Fibroblast of skin of left quadriceps (primary cell): ENCODE measurements at regions not wholly inside any gene's neighbourhood (a gene's known extent, or its start where the extent isn't known, plus 50 kb on each side); places are given as distances from the start of the nearest gene placed in this dataset.

ENCODE experiments used
- DNase-seq, 2 experiments: peaks; one replicate each; pipeline ENCODE4 v3.0.0-alpha.2; 2013; ENCODE audit warnings: low read depth in 2 of 2

DNA sequence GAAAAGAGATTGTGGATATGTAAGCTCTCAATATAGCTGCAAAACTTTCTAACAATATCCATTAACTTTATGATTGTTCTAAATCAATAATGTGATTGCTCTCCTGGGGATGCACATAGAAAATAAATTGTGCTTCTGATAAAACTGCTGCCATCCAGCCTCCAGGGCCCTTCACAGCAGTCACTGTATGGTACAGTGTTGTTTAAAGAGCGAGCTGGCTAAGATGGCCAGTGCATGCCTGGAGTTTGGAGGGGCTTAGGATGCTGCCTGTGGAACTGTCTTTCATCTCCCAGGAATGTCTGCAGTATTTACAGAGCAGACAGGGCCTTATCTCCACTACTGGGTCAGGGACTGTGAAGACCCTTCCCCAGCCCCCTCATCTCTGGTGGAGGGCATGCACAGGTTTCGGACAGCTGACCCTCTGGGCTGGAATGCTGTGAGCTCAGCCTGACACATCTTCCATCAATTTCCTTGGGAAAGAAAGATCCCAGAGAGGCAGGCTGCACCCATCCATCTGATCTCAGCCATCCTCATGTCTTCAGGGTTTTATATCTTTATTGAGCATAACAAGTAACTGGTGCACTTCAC lies 137.0 kb downstream of the PLPP3 start:
- DNase-seq: no peak

- no peak for DNase-seq
These were observed 137.8 kb downstream of the PLPP3 start for GRCh38 chr1:56441601-56442000.

GRCh38 chr1:56439610-56440264 lies 139.6 kb downstream of the PLPP3 start:
- no peak for DNase-seq

GRCh38 chr1:56438901-56439551 lies 140.3 kb downstream of the PLPP3 start:
- DNase-seq: no peak

DNA sequence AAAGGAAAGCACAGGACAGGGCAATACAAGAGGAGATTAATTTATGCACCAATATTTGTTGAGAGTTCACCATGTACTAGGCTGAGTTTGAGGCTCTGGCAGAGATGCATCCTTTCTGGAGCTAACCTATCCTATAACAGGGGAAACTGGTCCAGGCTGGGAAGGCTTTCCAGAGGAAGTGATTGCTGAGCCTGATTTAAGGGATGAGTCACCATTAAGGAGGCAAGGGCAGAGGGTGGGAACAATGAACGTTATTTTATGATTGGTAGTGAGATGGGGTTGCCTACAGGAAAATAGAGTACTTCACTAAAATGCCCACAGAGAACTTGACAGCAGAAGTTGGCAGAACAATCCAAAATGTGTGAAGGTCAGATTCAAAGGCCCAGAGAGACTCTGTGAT lies 141.4 kb downstream of the PLPP3 start:
- no peak for DNase-seq

DNA sequence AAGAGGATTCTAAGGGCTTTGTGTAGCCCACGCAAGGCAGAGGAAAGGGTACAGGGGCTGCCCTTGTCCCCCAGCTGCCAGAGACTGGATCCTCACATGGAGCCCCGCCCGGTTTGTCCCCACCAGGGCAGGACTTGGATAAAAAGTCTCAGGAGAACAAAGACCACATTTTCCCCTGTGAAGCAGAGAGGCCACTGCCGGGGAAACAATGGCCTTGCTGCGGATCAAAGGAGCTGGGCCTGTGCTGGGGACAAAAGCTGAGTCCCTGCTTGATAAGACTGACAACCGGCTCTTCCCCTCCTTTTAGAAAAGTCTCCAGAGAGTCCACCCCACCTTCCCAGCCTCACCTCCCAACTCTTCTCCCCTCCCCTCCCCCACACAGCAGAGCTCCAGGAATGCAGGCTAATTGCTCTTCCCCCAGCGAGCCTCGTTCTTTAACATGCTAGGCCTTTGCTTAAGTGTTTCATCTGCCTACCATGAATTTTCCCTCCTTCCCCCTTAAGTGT lies 142.4 kb downstream of the PLPP3 start:
- no peak for DNase-seq

DNA sequence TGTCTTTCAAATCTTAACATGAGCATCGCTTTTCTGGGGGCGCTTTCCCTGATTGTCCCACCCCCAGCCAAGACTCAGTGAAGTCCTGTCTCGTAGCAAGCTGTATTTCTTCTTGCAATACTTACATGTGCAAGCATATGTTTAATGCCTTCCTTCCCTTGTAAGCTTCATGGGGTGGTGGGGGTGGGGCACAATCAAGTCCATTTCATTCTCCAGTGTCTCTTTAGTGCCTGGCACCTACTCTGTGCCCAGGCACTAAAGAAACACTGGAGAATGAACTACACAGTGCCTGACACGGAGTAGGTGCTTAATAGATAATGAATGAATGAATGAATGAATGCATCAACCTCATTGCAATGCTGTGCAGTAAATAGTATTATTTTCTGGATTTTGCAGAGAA lies 143.1 kb downstream of the PLPP3 start:
- no peak for DNase-seq

- DNase-seq: no peak
These were observed 143.7 kb downstream of the PLPP3 start for GRCh38 chr1:56435434-56436262.

DNA sequence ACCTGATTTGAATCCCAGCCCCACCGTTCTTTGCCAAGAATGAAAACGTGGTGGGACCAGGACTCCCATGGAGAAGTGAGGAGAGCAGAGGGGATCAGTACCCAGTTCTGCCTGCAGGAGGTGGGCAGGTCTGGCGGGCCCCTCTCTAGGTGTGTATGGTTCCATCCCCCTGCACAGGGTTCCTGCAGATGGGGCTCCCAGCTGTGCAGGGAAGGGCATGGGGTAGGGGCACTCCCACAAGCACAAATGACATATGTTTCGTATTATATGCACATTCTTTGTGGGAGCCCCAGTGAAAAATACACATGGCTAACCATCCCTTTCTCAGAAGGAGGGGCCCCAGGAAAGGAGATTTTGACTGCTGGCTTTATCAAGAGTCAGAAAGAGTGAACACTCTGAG lies 144.6 kb downstream of the PLPP3 start:
- DNase-seq: peak; percentile 45 to 47

DNA sequence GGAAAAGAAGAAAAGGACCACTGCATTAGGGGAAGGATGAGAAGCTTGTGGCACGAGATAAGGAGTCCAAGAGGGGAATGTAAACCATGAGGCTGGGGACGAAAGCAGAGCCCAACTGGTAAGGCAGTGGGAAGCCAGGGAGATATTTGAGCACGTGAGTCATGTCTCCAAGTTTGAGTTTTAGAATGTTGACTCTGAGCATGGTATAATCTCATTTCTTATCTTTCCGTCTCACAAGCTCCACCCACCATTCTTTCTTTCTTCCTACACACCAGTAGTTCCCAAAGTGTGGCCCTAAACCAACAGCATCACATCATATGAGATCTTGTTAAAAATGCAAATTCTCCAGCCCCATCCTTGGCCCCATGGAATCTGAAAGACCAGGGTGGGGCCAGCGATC lies 145.3 kb downstream of the PLPP3 start:
- no peak for DNase-seq

DNA sequence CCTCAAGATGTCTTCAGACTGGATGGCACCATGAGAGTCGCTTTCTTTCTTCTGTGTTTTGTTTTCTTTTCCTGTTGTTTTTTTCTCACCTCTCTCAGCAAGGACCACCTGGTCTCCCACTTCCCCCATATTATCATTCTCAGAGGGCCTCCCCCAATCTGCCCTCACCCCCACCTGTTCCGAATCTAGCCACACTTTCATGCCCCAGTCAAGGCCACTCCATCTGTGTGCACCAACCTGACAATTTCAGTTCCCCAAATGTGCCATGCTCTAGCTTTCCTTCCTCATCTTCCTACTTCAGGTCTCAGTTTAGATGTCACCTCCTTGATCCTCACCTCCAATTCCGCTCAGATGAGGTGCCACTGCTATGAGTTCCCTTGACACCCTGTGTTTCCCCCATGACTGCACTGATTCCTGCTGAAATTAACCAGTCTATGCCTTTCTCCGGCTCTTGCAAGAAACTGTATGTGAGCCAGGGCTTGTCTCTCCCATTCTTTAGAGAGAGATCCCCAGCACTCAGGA lies 146.2 kb downstream of the PLPP3 start:
- no peak for DNase-seq

DNA sequence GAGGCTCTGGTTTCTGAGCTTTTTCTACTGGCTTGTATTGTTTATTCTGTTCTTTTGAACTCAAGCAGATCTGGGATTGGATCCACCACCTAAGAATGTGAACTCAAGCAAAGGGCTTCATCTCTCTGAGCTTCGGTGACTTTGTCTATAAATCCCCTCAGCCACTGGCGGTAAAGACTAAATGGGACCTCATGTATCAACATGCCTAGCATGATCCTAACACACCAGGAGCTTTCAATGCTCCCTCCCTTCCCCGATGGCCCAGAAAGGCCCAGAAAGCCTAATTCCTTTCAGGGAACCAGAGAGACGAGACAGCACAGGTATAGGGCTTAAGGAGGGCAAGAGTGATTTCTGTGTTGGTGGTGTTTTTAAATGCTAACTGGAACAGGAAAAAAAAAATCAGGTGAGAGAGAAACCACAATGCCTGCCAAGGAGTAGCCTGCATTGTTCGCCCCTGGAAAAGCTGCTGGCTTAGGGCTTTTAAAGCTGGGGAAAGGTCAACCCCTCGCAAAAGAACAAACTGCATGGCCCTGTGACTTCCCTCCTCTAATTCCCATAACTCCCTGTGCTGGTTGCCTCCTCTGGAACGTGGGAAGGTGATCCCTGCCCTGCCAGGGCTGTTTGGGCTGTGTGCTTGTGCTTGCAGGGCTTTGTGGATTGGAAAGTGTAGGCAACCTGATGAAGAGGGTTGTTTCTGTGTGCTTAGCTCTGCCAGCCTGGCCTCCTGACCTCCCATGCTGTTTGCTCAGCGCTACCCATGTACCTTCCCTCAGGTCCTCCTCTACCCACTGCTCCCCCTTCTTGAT lies 147.0 kb downstream of the PLPP3 start:
- DNase-seq: no peak

DNA sequence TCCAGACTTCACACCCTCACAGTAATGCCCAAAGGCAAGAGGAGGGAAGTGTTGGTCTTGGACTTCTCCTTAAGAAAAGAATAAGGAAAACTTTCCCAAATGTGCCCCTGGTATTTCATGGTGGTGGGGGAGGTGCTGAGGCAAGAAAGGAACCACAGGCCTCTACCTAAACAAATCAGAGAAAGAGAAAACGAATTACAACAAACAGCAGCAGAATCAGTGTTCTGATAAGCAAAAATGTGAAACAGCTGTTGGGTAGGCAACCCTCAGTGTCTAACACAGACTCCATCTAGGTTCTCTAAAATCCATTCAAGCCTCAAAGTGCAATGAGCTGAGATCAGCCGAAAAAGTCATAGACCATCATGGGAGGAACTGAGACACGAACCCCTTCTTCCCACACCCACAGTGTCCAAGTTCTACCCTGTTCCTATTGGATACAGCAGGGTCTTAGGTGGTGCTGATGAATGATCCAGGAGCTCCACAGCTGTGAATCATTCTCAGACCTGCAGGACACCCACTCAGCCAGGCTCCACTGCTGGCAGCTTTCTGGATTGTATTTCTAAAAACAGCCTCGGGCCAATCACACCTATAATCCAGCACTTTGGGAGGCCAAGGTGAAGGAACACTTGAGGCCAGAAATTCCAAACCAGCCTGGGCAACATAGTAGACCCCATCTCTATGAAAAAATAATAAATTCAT lies 149.1 kb downstream of the PLPP3 start:
- DNase-seq: no peak

DNA sequence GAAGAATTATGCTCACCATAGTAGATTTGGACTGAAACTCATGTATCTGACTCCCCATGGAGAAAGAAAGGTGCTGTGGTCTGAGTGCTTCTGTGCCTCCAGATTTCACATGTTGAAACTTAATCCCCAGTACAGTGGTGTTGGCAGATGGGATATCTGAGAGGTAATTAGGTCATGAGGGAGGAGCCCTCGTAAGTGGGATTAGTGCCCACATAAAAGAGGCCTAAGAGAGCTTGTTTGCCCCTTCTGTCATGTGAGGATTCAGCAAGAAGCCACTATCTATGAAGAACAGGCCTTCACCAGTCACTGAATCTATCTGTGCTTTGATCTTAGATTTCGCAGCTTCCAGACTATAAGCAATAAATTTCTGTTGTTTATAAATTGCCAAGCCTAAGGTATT lies 150.1 kb downstream of the PLPP3 start:
- no peak for DNase-seq

DNA sequence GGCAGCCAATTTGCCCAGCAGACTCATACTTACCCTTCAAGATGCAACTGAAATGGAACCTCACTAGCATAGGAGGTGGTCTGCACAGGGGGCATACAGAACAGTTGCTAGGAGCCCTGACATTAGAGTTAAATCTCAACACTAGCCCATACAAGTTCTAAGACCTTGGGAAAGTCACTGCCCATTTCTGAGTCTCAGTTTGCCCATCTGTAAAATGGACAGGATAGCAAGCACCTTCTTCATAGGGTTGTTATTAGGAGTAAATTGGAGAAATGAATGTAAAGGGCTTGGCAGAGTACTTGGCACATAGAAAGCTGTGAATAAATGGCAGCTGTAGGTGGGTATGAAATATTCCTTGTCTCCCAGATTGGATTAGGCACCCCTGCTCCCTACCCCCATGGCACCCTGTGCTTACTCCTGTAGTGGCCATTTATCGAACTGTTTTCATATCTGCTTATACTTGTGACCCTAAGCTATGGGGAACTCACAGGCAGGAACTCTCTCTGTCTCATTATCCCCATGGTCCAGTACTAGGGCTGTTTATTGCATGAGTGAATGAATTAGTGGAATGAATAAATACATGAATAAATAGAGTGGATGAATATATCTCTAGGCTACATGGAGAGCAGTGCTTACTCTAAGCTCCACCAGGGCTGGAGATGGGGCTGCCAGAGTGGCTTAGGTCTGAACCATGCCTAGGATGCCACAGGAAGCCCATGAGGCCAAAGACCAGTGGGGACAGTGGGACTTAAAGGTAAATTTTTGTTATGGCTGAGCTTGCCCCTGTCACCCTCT lies 152.6 kb downstream of the PLPP3 start:
- no peak for DNase-seq

- DNase-seq: no peak
These were observed 153.8 kb downstream of the PLPP3 start for GRCh38 chr1:56425494-56426037.

DNA sequence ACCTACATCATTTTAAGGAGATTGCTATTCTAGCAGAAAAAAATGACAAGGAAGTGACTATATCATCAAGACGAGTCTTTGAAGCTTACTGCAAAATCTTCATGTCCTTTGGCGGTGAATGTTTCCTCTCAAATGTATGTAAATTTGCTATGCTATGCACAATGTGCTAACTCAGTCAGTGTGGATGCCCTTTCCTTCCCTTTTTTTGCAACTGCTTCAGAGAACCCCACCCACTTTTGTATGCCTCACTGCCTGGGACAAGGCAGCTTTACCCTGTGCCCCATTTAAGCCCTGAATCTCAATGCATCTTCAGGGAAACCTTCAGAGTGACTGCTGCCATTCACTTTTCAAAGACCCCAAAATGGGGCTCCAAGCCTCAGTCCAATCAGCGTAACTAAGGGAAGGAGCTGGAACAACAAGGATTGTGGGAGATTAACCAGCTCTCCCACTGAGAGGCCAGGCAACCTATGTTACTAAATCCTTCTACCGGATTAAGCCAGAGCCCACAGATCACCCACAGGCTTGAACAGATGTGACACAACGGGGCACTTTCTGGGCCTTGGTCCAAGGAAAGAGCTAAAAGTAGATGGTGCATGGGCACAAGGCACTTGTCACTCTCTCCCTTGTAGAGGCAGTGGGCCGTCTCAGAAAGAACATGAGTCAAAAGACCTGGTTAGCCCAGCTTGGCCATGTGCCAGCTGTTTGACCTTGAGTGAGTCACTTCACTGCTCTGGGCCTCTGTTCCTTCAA lies 154.4 kb downstream of the PLPP3 start:
- no peak for DNase-seq

GRCh38 chr1:56423716-56424115 lies 155.6 kb downstream of the PLPP3 start:
- no peak for DNase-seq

DNA sequence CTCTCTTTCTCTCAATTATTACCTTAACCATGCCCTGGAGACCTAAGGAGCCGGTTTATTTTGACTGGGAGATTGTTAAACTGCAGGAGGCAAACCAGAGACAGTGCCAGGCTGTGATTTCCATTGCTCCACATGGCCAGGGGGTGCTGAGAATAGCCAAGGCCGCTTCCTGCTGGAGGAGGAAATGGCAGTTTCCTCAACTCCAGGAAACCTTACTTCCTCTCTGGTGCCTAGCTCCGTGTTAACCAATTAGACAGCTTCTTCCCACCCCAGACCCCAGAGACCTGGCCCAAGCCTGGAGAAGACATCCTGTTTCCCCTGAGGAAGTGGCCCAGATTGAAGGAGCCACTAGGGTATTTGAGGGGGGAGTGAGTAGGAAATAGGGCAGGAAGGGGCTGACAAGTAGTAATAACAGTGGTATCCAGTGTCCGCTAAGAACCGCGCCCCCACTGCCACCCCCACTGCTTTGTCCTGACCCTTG lies 161.2 kb downstream of the PLPP3 start:
- no peak for DNase-seq
